ENCODE measurements at regions not wholly inside any gene's neighbourhood (a gene's known extent, or its start where the extent isn't known, plus 50 kb on each side); places are given as distances from the start of the nearest gene placed in this dataset.
A peak's percentile ranks its signal among the peaks of the same experiment; 100 is the strongest.

DNA sequence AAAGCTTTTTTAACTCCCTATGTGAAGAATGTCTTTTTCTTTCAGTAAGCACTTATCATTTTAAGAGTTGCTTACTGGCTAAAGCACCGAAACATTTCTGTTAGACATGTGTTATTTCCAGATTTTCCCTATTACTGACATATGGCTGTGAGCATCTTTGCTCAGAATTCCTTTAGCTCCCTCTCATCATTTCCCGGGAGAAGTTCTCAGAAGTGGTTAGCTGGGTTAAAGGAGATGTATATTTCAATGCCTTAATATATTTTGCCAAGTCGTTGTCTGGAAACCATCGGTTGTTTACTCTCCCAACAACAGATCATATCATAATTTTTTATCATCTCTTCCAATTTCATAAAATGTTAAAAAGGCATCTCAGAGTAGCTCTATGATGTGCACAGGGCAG lies 396.5 kb downstream of the OCA2 start:
- 0 out of 2 replicates have a peak, but pooled peaks cover 2% of the 10 kb centered on the region for H3K4me1 Mint-ChIP-seq
- no peak for DNase-seq (ENCODE audit: low spot score)
- H3K27ac Mint-ChIP-seq, result no peak overlapping the region
- H3K27me3 Mint-ChIP-seq (ENCODE audit: low read depth), result no peaks in the 10 kb centered on the region; the same call in 1 of the 2 replicates
- no peak for ATAC-seq
- H3K9me3 Mint-ChIP-seq, result peaks cover 5% of the 10 kb centered on the region; the same call in 1 of the 2 replicates
- TF ChIP-seq, protein P1, sequence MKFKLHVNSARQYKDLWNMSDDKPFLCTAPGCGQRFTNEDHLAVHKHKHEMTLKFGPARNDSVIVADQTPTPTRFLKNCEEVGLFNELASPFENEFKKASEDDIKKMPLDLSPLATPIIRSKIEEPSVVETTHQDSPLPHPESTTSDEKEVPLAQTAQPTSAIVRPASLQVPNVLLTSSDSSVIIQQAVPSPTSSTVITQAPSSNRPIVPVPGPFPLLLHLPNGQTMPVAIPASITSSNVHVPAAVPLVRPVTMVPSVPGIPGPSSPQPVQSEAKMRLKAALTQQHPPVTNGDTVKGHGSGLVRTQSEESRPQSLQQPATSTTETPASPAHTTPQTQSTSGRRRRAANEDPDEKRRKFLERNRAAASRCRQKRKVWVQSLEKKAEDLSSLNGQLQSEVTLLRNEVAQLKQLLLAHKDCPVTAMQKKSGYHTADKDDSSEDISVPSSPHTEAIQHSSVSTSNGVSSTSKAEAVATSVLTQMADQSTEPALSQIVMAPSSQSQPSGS (CRISPR knock-in tag; IDR thresholded peaks at IDR 0.05; ENCODE audit: borderline replicate concordance, low read depth), result no peak
- TF ChIP-seq ESRRA (CRISPR knock-in tag; IDR thresholded peaks at IDR 0.05; ENCODE audit: borderline replicate concordance) (no peak), SMAD4 (CRISPR knock-in tag; IDR thresholded peaks at IDR 0.05) (no peak), ATF1 (CRISPR knock-in tag; IDR thresholded peaks at IDR 0.05) (no peak)
- TF ChIP-seq, protein P2, sequence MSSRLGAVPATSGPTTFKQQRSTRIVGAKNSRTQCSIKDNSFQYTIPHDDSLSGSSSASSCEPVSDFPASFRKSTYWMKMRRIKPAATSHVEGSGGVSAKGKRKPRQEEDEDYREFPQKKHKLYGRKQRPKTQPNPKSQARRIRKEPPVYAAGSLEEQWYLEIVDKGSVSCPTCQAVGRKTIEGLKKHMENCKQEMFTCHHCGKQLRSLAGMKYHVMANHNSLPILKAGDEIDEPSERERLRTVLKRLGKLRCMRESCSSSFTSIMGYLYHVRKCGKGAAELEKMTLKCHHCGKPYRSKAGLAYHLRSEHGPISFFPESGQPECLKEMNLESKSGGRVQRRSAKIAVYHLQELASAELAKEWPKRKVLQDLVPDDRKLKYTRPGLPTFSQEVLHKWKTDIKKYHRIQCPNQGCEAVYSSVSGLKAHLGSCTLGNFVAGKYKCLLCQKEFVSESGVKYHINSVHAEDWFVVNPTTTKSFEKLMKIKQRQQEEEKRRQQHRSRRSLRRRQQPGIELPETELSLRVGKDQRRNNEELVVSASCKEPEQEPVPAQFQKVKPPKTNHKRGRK (CRISPR knock-in tag; IDR thresholded peaks at IDR 0.05; ENCODE audit: borderline replicate concordance), result no peak
- TF ChIP-seq, protein P3, sequence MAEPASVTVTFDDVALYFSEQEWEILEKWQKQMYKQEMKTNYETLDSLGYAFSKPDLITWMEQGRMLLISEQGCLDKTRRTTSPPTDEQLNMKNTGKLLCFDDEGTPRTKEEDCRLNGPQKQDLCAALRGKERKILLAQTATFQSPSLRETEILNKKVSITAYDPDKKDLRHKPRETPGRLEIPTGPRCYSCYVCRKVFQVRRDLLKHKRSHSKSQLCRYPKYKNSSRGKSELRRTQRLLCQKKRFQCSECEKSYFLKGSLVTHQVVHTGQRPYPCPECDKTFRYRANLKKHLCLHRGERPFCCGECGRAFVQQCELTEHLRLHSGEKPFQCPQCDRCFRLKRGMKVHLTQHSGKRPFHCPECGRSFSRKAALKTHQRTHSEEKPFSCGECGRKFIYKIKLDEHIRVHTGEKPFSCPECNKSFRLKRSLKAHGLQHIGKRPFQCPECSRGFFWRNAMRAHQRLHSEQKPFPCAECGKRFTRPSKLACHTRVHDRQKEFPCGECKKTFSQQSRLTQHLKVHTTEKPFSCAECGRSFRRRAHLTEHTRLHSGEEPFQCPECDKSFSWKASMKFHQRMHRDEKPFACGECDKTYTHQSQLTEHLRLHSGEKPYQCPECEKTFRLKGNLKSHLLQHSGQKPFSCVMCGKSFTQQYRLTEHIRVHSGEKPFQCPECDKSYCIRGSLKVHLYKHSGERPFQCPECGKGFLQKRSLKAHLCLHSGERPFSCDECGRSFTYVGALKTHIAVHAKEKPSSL (CRISPR knock-in tag; conservative IDR thresholded peaks at IDR 0.05), result no peak
- TF ChIP-seq, protein P4, sequence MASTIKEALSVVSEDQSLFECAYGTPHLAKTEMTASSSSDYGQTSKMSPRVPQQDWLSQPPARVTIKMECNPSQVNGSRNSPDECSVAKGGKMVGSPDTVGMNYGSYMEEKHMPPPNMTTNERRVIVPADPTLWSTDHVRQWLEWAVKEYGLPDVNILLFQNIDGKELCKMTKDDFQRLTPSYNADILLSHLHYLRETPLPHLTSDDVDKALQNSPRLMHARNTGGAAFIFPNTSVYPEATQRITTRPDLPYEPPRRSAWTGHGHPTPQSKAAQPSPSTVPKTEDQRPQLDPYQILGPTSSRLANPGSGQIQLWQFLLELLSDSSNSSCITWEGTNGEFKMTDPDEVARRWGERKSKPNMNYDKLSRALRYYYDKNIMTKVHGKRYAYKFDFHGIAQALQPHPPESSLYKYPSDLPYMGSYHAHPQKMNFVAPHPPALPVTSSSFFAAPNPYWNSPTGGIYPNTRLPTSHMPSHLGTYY (CRISPR knock-in tag; IDR thresholded peaks at IDR 0.05), result no peak
- H3K4me3 Mint-ChIP-seq, result no peak overlapping the region
- no peaks in the 10 kb centered on the region for H3K36me3 Mint-ChIP-seq
- POLR2A ChIA-PET, result no interaction called here
- CTCF ChIA-PET, result interaction anchor here (0.9 to 1.4 kb wide), 5 partner anchors 10 to 344 kb away, joined by 3 to 5 read pairs (median 3); no protein-coding TSS in a partner anchor

DNA sequence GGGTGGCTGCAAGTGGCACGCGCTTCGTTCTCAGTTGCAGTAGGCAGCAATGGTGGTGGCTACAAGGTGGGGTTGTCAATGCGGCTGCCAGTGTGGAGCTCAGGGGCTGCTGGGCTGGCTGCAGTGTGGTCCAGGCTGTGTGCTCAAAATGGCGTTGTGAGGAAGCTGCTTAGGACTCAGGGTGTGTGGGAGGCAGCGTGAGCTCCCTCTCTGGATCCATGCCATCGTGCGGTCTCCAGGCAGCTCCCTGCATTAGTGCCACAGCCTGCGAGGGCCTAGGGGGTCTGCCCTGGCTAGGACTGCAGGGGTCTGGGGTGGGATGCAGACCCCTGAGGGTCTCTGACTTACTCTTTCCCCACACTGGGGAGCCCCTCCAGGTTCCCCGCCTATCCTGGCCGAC lies 397.2 kb downstream of the OCA2 start:
- Mint-ChIP-seq H3K4me3 (no peak overlapping the region), H3K27ac (no peak overlapping the region), H3K4me1 (0 out of 2 replicates have a peak, but pooled peaks cover 2% of the 10 kb centered on the region), H3K9me3 (peaks cover 5% of the 10 kb centered on the region; the same call in 1 of the 2 replicates), H3K36me3 (no peaks in the 10 kb centered on the region), H3K27me3 (ENCODE audit: low read depth) (no peaks in the 10 kb centered on the region; the same call in 1 of the 2 replicates)
- ATAC-seq (peak; percentile 44), DNase-seq (ENCODE audit: low spot score) (no peak)
- TF ChIP-seq, protein P5, sequence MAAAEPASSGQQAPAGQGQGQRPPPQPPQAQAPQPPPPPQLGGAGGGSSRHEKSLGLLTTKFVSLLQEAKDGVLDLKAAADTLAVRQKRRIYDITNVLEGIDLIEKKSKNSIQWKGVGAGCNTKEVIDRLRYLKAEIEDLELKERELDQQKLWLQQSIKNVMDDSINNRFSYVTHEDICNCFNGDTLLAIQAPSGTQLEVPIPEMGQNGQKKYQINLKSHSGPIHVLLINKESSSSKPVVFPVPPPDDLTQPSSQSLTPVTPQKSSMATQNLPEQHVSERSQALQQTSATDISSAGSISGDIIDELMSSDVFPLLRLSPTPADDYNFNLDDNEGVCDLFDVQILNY (CRISPR knock-in tag; IDR thresholded peaks at IDR 0.05), result no peak
- TF ChIP-seq JUN (CRISPR knock-in tag; IDR thresholded peaks at IDR 0.05), result no peak
- TF ChIP-seq CREB1 (CRISPR knock-in tag; IDR thresholded peaks at IDR 0.05), result no peak
- no peak for TF ChIP-seq MYBL2 (CRISPR knock-in tag; IDR thresholded peaks at IDR 0.05)
- no peak for TF ChIP-seq ZNF263 (CRISPR knock-in tag; IDR thresholded peaks at IDR 0.05; ENCODE audit: low read depth)
- TF ChIP-seq, protein P6, sequence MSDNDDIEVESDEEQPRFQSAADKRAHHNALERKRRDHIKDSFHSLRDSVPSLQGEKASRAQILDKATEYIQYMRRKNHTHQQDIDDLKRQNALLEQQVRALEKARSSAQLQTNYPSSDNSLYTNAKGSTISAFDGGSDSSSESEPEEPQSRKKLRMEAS (CRISPR knock-in tag; IDR thresholded peaks at IDR 0.05), result no peak
- TF ChIP-seq, protein P7, sequence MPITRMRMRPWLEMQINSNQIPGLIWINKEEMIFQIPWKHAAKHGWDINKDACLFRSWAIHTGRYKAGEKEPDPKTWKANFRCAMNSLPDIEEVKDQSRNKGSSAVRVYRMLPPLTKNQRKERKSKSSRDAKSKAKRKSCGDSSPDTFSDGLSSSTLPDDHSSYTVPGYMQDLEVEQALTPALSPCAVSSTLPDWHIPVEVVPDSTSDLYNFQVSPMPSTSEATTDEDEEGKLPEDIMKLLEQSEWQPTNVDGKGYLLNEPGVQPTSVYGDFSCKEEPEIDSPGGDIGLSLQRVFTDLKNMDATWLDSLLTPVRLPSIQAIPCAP (CRISPR knock-in tag; IDR thresholded peaks at IDR 0.05), result no peak
- TF ChIP-seq, protein P8, sequence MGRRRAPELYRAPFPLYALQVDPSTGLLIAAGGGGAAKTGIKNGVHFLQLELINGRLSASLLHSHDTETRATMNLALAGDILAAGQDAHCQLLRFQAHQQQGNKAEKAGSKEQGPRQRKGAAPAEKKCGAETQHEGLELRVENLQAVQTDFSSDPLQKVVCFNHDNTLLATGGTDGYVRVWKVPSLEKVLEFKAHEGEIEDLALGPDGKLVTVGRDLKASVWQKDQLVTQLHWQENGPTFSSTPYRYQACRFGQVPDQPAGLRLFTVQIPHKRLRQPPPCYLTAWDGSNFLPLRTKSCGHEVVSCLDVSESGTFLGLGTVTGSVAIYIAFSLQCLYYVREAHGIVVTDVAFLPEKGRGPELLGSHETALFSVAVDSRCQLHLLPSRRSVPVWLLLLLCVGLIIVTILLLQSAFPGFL (CRISPR knock-in tag; IDR thresholded peaks at IDR 0.05; ENCODE audit: borderline replicate concordance), result no peak
- TF ChIP-seq, protein P9, sequence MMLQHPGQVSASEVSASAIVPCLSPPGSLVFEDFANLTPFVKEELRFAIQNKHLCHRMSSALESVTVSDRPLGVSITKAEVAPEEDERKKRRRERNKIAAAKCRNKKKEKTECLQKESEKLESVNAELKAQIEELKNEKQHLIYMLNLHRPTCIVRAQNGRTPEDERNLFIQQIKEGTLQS (CRISPR knock-in tag; conservative IDR thresholded peaks at IDR 0.05), result no peak
- no peak for TF ChIP-seq ZNF423 (CRISPR knock-in tag; IDR thresholded peaks at IDR 0.05)
- TF ChIP-seq, protein P3 (CRISPR knock-in tag; conservative IDR thresholded peaks at IDR 0.05), result no peak
- no peak for TF ChIP-seq HMGA2 (CRISPR knock-in tag; IDR thresholded peaks at IDR 0.05)
- TF ChIP-seq ZNF396 (CRISPR knock-in tag; IDR thresholded peaks at IDR 0.05; ENCODE audit: borderline replicate concordance), result no peak
- no peak for TF ChIP-seq ETV6 (CRISPR knock-in tag; IDR thresholded peaks at IDR 0.05)
- TF ChIP-seq, protein P10, sequence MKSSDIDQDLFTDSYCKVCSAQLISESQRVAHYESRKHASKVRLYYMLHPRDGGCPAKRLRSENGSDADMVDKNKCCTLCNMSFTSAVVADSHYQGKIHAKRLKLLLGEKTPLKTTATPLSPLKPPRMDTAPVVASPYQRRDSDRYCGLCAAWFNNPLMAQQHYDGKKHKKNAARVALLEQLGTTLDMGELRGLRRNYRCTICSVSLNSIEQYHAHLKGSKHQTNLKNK (CRISPR knock-in tag; IDR thresholded peaks at IDR 0.05), result no peak
- no peak for TF ChIP-seq ZNF416 (CRISPR knock-in tag; IDR thresholded peaks at IDR 0.05)
- ChIA-PET CTCF (interaction anchor here (1.1 to 1.4 kb wide), 3 partner anchors 21 to 343 kb away, joined by 3 to 5 read pairs (median 5); no protein-coding TSS in a partner anchor), POLR2A (no interaction called here)

Data from WTC11 (cell line).